ENCODE measurements at regions not wholly inside any gene's neighbourhood (a gene's known extent, or its start where the extent isn't known, plus 50 kb on each side); places are given as distances from the start of the nearest gene placed in this dataset.

- TF ChIP-seq POLR2A (IDR thresholded peaks at IDR 0.05) (no peak), CTCF (IDR thresholded peaks at IDR 0.05) (no peak)
Measured at GRCh38 chr6:88483424-88483823, 317.3 kb upstream of the CNR1 start.
